ENCODE measurements at regions not wholly inside any gene's neighbourhood (a gene's known extent, or its start where the extent isn't known, plus 50 kb on each side); places are given as distances from the start of the nearest gene placed in this dataset.

GRCh38 chr20:6831461-6831860, 64.0 kb downstream of the BMP2 start:
- DNase-seq = no peak

GRCh38 chr20:6832811-6833210, 65.3 kb downstream of the BMP2 start:
- DNase-seq = no peak

GRCh38 chr20:6835609-6836008, 68.1 kb downstream of the BMP2 start:
- no peak for DNase-seq

DNA sequence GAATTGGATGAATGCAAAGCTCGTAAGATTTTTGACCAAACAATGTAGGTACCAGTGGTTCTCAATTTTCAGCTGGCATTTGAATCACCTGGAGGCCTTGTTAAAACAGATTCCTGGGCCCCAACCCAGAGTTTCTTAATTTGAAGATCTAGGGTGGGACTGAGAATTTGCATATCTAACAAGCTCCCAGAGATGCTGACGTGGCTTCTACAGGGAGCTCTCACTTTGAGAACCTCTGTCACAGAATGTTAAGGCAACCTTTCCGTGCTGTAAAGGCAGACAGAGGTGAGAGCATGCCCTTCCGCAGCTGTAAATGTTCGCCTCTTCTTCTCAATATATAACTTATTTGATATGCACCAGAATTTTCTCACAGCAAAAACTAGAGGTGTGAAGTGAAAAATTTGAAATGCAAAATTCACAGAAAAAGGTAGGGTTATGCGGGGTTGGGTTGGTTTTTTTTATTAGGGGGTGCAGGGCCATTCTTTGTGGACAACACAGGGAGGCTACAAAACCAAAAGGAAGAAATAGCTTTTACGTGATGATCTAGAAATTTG, 69.4 kb downstream of the BMP2 start:
- DNase-seq = no peak

DNA sequence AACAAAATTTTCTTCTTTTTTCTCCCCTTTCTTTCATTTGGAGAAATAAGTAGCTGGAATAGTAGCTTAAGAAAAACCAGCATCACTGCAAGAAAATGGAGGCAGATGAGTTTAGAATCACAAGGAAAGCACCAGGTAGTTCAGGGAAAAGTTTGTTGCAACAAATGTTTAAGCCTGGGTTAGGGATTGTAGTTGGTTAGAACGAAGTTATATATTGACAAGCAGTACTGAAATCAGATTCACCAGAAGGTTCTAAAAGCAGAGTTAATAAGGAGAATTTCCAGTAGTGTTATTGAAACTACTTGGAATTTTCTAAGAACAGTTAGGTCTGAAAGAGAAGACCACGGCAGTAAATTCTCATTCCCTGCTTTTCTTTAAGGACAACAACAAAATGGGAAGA, 70.2 kb downstream of the BMP2 start:
- no peak for DNase-seq

- no peak for DNase-seq
Measured at GRCh38 chr20:6838181-6838826, 70.8 kb downstream of the BMP2 start.

DNA sequence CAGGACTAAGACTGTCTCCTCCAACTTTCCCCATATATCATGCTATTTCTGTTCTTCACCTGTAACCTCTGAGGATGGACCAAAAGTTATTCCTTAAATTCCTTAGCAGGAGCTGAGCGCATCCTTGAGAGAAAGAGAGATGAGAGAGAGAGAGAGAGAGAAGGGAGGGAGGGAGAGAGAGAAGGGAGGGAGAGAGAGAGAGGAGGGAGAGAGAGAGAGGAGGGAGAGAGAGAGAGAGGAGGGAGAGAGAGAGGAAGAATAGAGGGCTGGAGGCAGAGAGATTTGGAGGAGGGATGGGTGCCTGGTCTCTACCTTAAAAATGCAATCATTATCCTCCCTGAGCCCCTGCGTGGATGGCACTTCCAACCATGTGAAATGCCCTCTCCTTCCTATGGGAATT, 73.6 kb downstream of the BMP2 start:
- DNase-seq = no peak

DNA sequence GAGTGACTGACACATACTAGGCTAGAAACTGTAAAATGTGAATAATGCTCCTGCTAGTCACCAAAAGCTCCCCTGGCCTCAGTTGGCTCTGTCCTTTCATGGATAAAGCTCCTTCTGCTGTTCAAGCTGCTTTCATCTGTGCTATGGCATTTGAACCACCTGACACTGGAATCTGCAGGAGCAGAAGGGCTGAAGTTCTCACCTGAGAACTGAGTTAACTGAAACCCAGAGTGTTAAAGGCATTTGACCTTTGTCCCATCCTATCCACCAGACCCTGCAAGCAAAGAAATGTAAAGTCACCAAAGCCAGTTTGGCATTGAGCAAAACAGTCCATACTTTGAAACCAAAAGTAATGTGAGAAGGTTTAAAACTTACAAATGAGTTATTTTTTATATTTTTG, 77.7 kb downstream of the BMP2 start:
- DNase-seq = no peak

DNA sequence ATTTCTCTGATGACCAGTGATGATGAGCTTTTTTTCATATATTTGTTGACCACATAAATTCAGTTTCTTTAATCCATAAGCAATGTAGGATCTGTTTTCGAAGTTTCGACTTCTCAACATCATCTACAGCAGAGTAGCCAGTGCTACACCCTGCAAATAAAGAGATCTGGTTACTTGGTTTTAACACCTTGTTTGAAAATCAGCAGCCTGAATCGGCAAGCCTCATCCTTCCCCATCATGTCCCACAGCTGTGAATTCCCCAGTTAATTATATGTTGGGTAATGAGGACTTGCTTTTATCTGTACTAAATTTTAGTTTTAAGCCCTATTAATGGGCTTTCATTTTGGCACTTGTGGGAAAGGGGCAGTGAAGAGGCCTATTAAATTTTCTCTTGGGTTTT, 80.6 kb downstream of the BMP2 start:
- no peak for DNase-seq

DNA sequence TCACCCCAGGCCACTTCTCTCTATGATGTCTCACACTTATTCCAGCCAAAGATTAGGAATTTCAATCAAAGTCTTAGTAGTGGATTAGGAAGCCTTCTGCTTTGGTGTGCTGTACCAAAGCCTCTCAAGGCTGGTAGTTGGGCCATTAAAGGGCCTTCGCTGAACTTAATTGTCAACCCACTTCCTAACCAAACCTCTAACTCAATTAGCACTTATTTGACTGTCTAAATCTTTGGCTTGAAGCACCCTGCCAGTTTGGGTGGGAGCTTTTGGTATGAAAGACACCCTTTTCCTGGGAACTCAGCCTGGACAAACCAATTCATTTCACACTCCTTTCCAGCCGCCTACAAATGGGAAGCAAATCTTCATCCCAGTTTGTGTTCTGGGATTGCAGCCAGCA, 81.5 kb downstream of the BMP2 start:
- no peak for DNase-seq

GRCh38 chr20:6851136-6851535, 83.7 kb downstream of the BMP2 start:
- no peak for DNase-seq

DNA sequence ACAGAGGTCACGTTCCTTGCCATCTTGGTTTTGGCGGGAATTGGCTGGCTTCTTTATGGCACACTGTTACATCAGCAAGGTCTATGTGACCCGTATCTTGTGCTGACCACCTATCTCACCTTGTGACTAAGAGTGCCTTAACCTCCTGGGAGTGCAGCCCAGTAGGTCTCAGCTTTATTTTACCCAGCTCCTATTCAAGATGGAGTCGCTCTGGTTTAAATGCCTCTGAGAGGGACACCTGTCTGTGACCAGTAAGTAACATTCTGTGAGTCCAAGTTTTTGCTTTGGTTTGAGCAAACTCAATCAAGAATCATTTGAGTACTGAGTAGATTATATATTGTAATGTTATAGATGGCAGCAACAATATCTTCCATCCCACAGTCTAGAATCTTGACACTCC, 85.0 kb downstream of the BMP2 start:
- no peak for DNase-seq

- no peak for DNase-seq
Measured at GRCh38 chr20:6855104-6855503, 87.6 kb downstream of the BMP2 start.

DNA sequence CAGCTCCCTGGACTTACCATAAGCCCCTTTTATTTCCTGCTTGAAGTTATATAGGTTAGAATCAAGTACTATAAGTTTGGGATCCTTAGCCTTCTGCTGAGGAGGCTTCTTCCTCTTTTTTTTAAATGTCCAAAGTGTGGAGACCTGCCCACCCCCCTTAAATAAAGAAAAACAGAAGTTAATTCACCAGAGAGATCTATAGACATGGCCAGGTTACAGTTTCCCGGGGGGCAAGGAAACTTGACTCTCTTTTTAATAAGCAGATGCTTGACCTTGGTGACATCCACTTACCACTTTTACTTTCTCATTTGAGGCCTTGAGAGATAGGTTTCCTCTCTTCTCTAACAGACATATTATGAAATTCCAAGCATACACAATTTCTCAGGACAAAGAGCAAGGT, 88.3 kb downstream of the BMP2 start:
- no peak for DNase-seq

DNA sequence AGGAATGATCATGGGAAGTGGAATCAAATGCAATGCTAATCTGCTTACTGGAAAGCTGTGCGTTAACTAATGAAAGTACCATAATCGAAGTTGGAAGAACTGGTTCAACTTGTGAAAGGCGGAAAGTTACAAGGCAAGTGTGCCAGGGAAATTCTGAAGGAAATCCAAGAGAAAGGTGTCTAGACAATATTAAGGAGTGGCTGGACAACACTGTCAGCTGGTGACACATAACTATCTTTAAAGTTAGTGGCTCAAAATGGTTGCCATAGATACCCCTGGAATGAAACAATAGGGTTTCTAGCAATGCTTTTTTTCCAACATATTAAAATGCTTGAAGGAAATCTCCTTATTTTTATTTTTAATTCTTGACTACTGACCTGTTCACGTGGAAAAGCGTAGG, 90.4 kb downstream of the BMP2 start:
- no peak for DNase-seq

DNA sequence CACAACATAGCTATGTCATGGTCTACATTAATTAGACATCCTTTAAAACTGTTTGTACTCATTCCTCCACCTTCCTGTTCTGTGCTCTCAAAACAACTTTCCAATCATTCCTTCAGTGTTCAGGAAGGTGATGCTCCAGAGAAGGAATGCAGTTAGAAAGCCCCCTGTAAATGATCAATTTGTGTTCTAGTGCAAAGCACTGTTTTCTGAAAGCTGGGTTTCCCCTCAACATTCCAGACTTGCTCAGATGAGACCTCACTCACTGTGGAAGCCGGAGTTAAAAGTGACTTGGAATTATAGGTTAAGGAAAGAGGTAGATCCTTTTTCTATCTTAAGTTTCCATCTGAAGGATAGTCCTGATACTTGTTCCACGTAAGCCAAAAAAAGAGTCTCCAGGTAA, 95.9 kb downstream of the BMP2 start:
- DNase-seq = no peak

DNA sequence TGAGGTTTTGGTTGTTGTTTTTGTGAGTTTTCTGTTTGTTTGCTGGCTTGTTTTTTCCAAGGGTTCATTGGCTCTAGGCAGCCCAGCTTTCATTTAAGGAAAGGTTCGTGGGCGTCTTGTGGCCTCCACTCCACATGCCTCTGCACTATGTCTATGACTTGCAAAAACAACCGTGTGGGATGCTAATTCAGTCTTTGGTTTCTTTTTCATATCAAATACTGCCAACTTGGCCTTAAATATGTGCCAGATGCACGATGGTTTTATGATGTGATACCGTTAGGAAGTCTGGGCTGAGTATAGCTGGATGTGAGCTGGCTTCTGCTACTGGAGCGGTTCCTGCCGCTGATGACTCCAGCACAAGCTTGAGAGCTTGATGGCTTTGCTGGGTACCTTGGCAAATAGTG, 96.3 kb downstream of the BMP2 start:
- DNase-seq = no peak

DNA sequence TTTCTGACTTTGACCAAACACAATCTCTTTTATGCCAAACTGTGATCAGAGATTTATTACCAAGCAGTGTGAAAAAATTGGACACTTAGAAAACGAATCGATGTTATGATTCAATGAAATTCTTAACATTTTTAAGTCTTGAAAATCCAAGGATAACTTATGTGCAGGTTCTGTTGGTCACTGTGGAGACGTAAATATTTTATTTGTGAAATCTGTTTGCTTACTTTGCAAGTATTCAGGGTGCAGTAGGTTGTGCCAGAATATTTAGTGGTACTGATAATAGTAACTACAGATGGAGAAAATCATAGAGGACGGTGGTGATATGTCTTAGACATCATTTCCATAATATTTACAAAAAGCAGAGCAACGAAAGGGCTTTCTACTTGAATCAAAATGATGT, 97.3 kb downstream of the BMP2 start:
- DNase-seq = no peak

- DNase-seq = no peak
Measured at GRCh38 chr20:6866741-6867140, 99.3 kb downstream of the BMP2 start.

DNA sequence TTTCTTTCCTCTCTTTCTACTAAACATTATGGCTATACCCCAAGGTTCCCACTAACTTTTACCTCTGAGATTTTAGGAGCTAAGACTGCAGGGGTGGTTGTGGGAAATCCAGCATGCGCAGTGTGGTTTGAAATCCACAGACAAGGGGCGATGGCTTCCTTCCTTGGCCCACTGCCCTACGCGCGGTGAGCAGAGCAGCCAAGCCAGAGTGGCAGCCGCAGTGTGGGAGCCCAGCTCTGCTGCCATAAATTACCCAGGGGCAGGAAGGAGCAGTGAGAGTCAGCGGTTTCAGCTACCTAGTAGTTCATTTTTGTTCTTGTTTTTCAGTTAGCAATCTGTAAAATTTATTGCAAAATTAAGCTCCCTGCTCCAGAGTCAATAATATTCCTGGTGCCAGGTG, 101.4 kb downstream of the BMP2 start:
- DNase-seq = no peak

DNA sequence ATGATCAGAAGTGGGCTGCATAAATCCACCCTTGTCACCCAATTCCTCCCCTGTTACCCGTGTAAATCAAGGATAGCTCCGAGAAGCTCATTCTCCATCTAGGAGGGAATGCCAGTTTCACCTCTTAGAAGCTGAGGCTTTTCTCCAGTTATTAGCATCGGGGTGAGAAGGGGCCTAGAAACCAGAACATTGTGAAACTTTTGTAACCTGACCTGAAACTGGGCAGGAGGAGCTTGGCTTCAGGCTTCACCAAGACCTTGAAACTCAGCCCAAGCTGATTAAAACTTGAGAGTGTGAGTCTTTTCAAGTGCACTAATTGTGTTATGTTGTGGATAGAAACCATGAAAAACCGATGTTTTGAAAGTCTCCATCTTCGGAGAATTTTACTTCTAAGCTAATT, 103.1 kb downstream of the BMP2 start:
- no peak for DNase-seq

DNA sequence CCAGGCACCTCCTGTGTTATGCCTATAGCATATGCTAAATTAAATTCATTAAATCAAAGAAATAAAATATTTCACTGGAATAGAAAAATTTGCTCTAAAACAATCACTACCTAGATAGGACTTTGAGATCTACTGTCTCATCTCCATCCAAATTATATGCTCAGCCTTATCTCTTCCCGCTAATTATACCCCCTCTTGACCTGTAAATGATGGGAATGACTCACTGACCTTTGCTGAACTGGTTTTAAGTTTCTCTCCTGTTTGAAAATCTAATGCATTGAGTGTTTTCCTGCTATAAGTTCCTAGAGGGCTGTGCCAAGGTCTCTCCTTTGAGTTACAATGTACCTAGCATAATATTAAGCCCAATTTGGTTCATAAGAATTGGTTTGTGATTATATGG, 110.1 kb downstream of the BMP2 start:
- DNase-seq = no peak

GRCh38 chr20:6882561-6883291, 115.2 kb downstream of the BMP2 start:
- no peak for DNase-seq

GRCh38 chr20:6884114-6884513, 116.6 kb downstream of the BMP2 start:
- no peak for DNase-seq
